ENCODE measurements at regions not wholly inside any gene's neighbourhood (a gene's known extent, or its start where the extent isn't known, plus 50 kb on each side); places are given as distances from the start of the nearest gene placed in this dataset.
"Not testable (repeated sequence)": the region's sequence is repeated elsewhere in the genome, so short reads cannot be mapped to it uniquely, and the experiment has no call there.

DNA sequence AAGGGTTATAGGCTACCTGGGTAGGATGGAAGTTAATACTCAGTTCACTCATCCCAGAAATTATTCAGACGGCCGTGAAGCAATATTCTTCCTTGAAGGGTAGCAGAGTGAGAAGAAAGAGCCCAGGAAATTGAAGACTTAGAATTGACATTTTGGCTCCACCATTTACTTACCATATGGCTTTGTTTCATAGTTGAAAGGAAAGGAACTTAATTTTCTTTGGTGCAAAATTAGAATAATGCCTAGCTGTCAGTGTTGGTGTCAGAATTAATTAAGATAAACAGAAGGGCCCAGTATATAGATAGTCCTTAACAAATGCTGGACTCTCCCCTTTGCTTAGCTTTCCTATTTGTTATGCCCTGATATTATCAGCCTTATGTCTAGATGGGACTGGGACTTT is 263.2 kb downstream of the KCNJ3 start:
- no peaks in the 10 kb centered on the region for H3K36me3 ChIP-seq (ENCODE audit: control insufficient read depth, insufficient read depth, low read length)
- no peak overlapping the region for H3K27ac ChIP-seq (ENCODE audit: low read depth, low read length)
- TF ChIP-seq, protein P1, sequence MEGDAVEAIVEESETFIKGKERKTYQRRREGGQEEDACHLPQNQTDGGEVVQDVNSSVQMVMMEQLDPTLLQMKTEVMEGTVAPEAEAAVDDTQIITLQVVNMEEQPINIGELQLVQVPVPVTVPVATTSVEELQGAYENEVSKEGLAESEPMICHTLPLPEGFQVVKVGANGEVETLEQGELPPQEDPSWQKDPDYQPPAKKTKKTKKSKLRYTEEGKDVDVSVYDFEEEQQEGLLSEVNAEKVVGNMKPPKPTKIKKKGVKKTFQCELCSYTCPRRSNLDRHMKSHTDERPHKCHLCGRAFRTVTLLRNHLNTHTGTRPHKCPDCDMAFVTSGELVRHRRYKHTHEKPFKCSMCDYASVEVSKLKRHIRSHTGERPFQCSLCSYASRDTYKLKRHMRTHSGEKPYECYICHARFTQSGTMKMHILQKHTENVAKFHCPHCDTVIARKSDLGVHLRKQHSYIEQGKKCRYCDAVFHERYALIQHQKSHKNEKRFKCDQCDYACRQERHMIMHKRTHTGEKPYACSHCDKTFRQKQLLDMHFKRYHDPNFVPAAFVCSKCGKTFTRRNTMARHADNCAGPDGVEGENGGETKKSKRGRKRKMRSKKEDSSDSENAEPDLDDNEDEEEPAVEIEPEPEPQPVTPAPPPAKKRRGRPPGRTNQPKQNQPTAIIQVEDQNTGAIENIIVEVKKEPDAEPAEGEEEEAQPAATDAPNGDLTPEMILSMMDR (conservative IDR thresholded peaks at IDR 0.05), result no peak
- Mint-ChIP-seq H3K4me1 (peaks cover 4% of the 10 kb centered on the region), H3K36me3 (ENCODE audit: low read depth) (no peaks in the 10 kb centered on the region), H3K9me3 (no peaks in the 10 kb centered on the region), H3K27me3 (ENCODE audit: insufficient read depth) (no peaks in the 10 kb centered on the region), H3K4me3 (no peak overlapping the region), H3K27ac (no peak overlapping the region)
- no peaks in the 10 kb centered on the region for H3K9me3 ChIP-seq (ENCODE audit: control insufficient read depth, low read length)
- 86 to 94% methylated on average over 2 of the region's 2 CpGs for WGBS, 2 experiments (ENCODE audit: insufficient coverage in 1 of 2, insufficient read length in 1 of 2)
- H3K27me3 ChIP-seq (ENCODE audit: control insufficient read depth, insufficient read depth, low read length, poor library complexity, severe bottlenecking), result no peaks in the 10 kb centered on the region
- no peaks in the 10 kb centered on the region for H3K4me1 ChIP-seq (ENCODE audit: control insufficient read depth, insufficient read depth, low read length)
- DNase-seq, result no peak
- no peak overlapping the region for H3K4me3 ChIP-seq (ENCODE audit: low read length)
- no peak overlapping the region for H3K9ac ChIP-seq (ENCODE audit: extremely low read depth, low read length, poor library complexity, severe bottlenecking)

DNA sequence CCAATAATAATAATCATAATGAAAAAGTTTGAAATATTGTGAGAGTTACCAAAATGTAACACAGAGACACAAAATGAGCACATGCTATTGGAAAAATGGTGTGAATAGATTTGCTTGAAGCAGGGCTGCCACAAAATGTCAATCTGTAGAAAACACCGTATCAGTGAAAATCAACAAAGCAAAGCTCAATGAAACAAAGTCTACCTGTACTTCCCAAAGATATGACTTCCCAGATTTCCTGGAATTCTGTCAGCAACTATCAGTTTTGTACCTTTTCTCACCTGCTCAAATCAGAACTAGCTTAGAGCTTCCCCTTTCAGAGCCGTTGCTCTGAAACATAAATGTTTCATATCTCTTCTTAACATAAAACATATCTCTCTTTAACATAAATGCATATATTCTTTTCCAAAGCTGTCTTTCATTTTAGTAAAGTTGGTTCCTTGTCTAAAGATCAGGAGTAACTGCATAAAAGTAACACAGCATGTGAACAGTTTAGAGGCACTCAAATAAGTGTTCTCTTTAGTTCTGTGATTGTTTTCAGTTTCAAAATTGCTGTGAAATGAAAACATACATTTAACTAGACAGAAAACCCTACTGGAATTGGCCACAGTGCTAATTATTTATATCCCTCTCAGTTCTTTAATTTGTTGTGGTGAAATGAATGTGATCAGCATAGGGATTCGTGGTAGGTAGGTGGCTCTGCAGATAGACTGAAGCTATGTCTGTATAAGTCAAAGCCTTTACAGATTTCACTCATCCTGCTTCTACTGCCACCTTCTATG is 262.5 kb downstream of the KCNJ3 start:
- H3K27ac Mint-ChIP-seq, result no peak overlapping the region
- H3K9ac ChIP-seq (ENCODE audit: extremely low read depth, low read length, poor library complexity, severe bottlenecking), result no peak overlapping the region
- H3K4me1 Mint-ChIP-seq, result peaks cover 4% of the 10 kb centered on the region
- no peak overlapping the region for H3K4me3 Mint-ChIP-seq
- H3K4me1 ChIP-seq (ENCODE audit: control insufficient read depth, insufficient read depth, low read length), result no peaks in the 10 kb centered on the region
- H3K36me3 ChIP-seq (ENCODE audit: control insufficient read depth, insufficient read depth, low read length), result no peaks in the 10 kb centered on the region
- no peak for DNase-seq
- no peaks in the 10 kb centered on the region for H3K27me3 Mint-ChIP-seq (ENCODE audit: insufficient read depth)
- H3K27me3 ChIP-seq (ENCODE audit: control insufficient read depth, insufficient read depth, low read length, poor library complexity, severe bottlenecking), result no peaks in the 10 kb centered on the region
- no peak overlapping the region for H3K4me3 ChIP-seq (ENCODE audit: low read length)
- H3K27ac ChIP-seq (ENCODE audit: low read depth, low read length), result no peak overlapping the region
- TF ChIP-seq, protein P1 (conservative IDR thresholded peaks at IDR 0.05), result no peak
- peaks cover 2% of the 10 kb centered on the region for H3K9me3 Mint-ChIP-seq
- no peaks in the 10 kb centered on the region for H3K9me3 ChIP-seq (ENCODE audit: control insufficient read depth, low read length)
- WGBS, 2 experiments (ENCODE audit: insufficient coverage in 1 of 2, insufficient read length in 1 of 2), result 93 to 96% methylated on average over 2 to 3 of the region's 3 CpGs
- no peaks in the 10 kb centered on the region for H3K36me3 Mint-ChIP-seq (ENCODE audit: low read depth)

DNA sequence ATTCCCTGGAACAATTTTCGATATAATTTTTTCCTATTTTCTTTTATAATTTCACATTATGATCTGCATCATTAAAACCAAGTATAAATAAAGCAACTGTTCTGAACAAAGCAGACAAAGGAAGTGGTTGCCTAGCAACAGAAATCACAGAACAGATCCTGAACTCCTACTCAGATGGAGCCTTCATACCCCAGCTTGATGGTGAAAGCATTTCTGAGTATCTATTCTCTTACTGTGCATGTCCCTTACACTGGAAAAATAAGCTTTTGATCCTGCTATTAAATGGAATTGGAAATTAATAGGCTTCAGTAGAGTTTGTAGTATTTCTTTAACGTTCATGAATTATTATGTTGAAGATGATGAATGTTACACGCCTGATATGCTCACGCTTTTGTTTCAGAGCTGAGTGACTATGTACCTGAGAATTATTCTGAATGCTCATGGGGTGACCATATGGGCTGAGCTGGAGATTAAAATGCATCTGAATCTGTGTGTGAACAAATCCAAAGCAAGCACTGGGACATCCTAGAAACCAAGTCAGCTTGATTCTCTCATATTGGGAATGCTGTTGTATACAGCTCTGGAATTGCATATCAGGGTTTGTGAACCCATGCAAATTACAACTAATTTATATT is 254.0 kb downstream of the KCNJ3 start:
- Histone ChIP-seq H3K4me1 (ENCODE audit: control insufficient read depth, insufficient read depth, low read length) (no peaks in the 10 kb centered on the region), H3K4me3 (ENCODE audit: low read length) (no peak overlapping the region), H3K27me3 (ENCODE audit: control insufficient read depth, insufficient read depth, low read length, poor library complexity, severe bottlenecking) (no peaks in the 10 kb centered on the region), H3K27ac (ENCODE audit: low read depth, low read length) (peak overlapping the region; percentile 30), H3K9ac (ENCODE audit: extremely low read depth, low read length, poor library complexity, severe bottlenecking) (no peak overlapping the region), H3K36me3 (ENCODE audit: control insufficient read depth, insufficient read depth, low read length) (no peaks in the 10 kb centered on the region), H3K9me3 (ENCODE audit: control insufficient read depth, low read length) (no peaks in the 10 kb centered on the region)
- no peaks in the 10 kb centered on the region for H3K27me3 Mint-ChIP-seq (ENCODE audit: insufficient read depth)
- DNase-seq, result no peak
- no peak overlapping the region for H3K4me3 Mint-ChIP-seq
- no peak overlapping the region for H3K27ac Mint-ChIP-seq
- WGBS, 2 experiments (ENCODE audit: insufficient coverage in 1 of 2, insufficient read length in 1 of 2), result 68 to 89% methylated on average over 3 to 4 of the region's 4 CpGs
- peaks cover 3% of the 10 kb centered on the region for H3K9me3 Mint-ChIP-seq
- no peaks in the 10 kb centered on the region for H3K36me3 Mint-ChIP-seq (ENCODE audit: low read depth)
- TF ChIP-seq, protein P1 (conservative IDR thresholded peaks at IDR 0.05), result no peak
- peaks cover 3% of the 10 kb centered on the region for H3K4me1 Mint-ChIP-seq

DNA sequence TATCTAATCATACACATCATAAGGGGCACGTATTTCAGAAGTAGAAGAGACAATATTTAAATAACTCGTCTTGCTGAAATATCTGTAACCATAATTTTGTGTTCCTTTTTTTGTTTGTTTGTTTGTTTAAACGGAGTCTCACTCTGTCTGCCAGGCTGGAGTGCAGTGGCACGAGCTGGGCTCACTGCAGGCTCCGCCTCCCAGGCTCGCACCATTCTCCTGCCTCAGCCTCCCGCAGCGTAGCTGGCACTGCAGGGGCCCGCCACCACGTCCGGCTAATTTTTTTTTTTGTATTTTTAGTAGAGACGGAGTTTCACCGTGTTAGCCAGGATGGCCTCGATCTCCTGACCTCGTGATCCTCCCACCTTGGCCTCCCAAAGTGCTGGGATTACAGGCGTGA is 248.9 kb downstream of the KCNJ3 start:
- H3K27me3 Mint-ChIP-seq (ENCODE audit: insufficient read depth); H3K9me3 ChIP-seq (ENCODE audit: control insufficient read depth, low read length); H3K27me3 ChIP-seq (ENCODE audit: control insufficient read depth, insufficient read depth, low read length, poor library complexity, severe bottlenecking); H3K4me1 ChIP-seq (ENCODE audit: control insufficient read depth, insufficient read depth, low read length); H3K4me3 Mint-ChIP-seq; H3K36me3 ChIP-seq (ENCODE audit: control insufficient read depth, insufficient read depth, low read length); H3K27ac ChIP-seq (ENCODE audit: low read depth, low read length); H3K9me3 Mint-ChIP-seq; H3K36me3 Mint-ChIP-seq (ENCODE audit: low read depth); DNase-seq; H3K4me3 ChIP-seq (ENCODE audit: low read length); H3K9ac ChIP-seq (ENCODE audit: extremely low read depth, low read length, poor library complexity, severe bottlenecking); H3K27ac Mint-ChIP-seq: not testable (repeated sequence)
- 93 to 96% methylated on average over 7 to 16 of the region's 16 CpGs for WGBS, 2 experiments (ENCODE audit: insufficient coverage in 1 of 2, insufficient read length in 1 of 2)
- peaks cover 24% of the 10 kb centered on the region for H3K4me1 Mint-ChIP-seq

Data from endodermal cell (in vitro differentiated cells).